H9 (cell line): ENCODE measurements at regions not wholly inside any gene's neighbourhood (a gene's known extent, or its start where the extent isn't known, plus 50 kb on each side); places are given as distances from the start of the nearest gene placed in this dataset.

Experiments
- DNase-seq: peaks from one replicate; pipeline ENCODE4 v3.0.0-alpha.2; 2017
- H2AFZ ChIP-seq: one replicate; pipeline ENCODE4 v1.6.1; 2013; ENCODE audit warnings: mild to moderate bottlenecking, low read length, control low read depth, moderate library complexity
- H2AK5ac ChIP-seq: 2 replicates; pipeline ENCODE4 v1.6.1; 2013; ENCODE audit warnings: low read length, control low read depth, mixed read lengths; ENCODE audit not compliant: insufficient read length
- H2BK120ac ChIP-seq: one replicate; pipeline ENCODE4 v1.6.1; 2013; ENCODE audit warnings: low read depth, mild to moderate bottlenecking, low read length, control low read depth, inconsistent platforms; ENCODE audit not compliant: poor library complexity, severe bottlenecking
- H2BK12ac ChIP-seq: 2 replicates; pipeline ENCODE4 v1.6.1; 2013; ENCODE audit warnings: low read length, control low read depth, mixed read lengths, low read depth; ENCODE audit not compliant: insufficient read length
- H2BK15ac ChIP-seq: 2 replicates; pipeline ENCODE4 v1.6.1; 2013; ENCODE audit warnings: low read depth, low read length, control low read depth
- H2BK20ac ChIP-seq: one replicate; pipeline ENCODE4 v1.6.1; 2013; ENCODE audit warnings: low read depth, mild to moderate bottlenecking, low read length, control low read depth, inconsistent platforms; ENCODE audit not compliant: poor library complexity, severe bottlenecking
- H2BK5ac ChIP-seq: 2 replicates; pipeline ENCODE4 v1.6.1; 2013; ENCODE audit warnings: low read length, control low read depth, mixed read lengths; ENCODE audit not compliant: insufficient read length
- H3K14ac ChIP-seq: 2 replicates; pipeline ENCODE4 v1.6.1; 2013; ENCODE audit warnings: low read length, control low read depth; ENCODE audit not compliant: insufficient read depth
- H3K18ac ChIP-seq: 2 replicates; pipeline ENCODE4 v1.6.1; 2013; ENCODE audit warnings: low read depth, mild to moderate bottlenecking, mixed read lengths, low read length, control low read depth; ENCODE audit not compliant: insufficient read length
- H3K23ac ChIP-seq: 2 replicates; pipeline ENCODE4 v1.6.1; 2013; ENCODE audit warnings: low read length, control low read depth, mixed read lengths, low read depth; ENCODE audit not compliant: insufficient read length
- H3K23me2 ChIP-seq: 2 replicates; pipeline ENCODE4 v1.6.1; 2013; ENCODE audit warnings: low read depth, mild to moderate bottlenecking, mixed read lengths, low read length, control low read depth; ENCODE audit not compliant: insufficient read length, poor library complexity, severe bottlenecking
- H3K27ac ChIP-seq: 2 replicates; pipeline ENCODE4 v1.5.1; 2013; ENCODE audit warnings: low read length, control low read depth, mixed read lengths, low read depth; ENCODE audit not compliant: insufficient read length
- H3K27me3 ChIP-seq: 2 replicates; pipeline ENCODE4 v1.6.1; 2013; ENCODE audit warnings: low read length, control low read depth, inconsistent platforms; ENCODE audit not compliant: insufficient read depth
- H3K4ac ChIP-seq: 2 replicates; pipeline ENCODE4 v1.6.1; 2013; ENCODE audit warnings: low read depth, mild to moderate bottlenecking, control low read depth, inconsistent platforms, low read length, moderate library complexity
- H3K4me1 ChIP-seq: 2 replicates; pipeline ENCODE4 v1.6.1; 2013; ENCODE audit warnings: low read length, control low read depth, inconsistent platforms; ENCODE audit not compliant: insufficient read depth
- H3K4me2 ChIP-seq: 2 replicates; pipeline ENCODE4 v1.6.1; 2013; ENCODE audit warnings: low read length, control low read depth, mixed read lengths; ENCODE audit not compliant: insufficient read length, insufficient read depth
- H3K56ac ChIP-seq: 2 replicates; pipeline ENCODE4 v1.6.1; 2013; ENCODE audit warnings: low read depth, mild to moderate bottlenecking, mixed read lengths, low read length, control low read depth; ENCODE audit not compliant: insufficient read length
- H3K79me1 ChIP-seq: 2 replicates; pipeline ENCODE4 v1.6.1; 2013; ENCODE audit warnings: low read depth, mild to moderate bottlenecking, moderate library complexity, low read length, control low read depth, inconsistent platforms; ENCODE audit not compliant: insufficient read depth, poor library complexity, severe bottlenecking
- H3K79me2 ChIP-seq: 2 replicates; pipeline ENCODE4 v1.6.1; 2013; ENCODE audit warnings: low read length, control low read depth, inconsistent platforms; ENCODE audit not compliant: insufficient read depth
- H3K9ac ChIP-seq: 2 replicates; pipeline ENCODE4 v1.6.1; 2013; ENCODE audit warnings: low read length, control low read depth, mixed read lengths; ENCODE audit not compliant: insufficient read length; ENCODE audit errors: extremely low read depth
- H3K9me3 ChIP-seq: one replicate; pipeline ENCODE4 v1.6.1; 2013; ENCODE audit warnings: low read depth, low read length, inconsistent platforms; ENCODE audit not compliant: control insufficient read depth
- H3T11ph ChIP-seq: one replicate; pipeline ENCODE4 v1.6.1; 2013; ENCODE audit warnings: mild to moderate bottlenecking, low read length, control low read depth, inconsistent platforms
- H4K20me1 ChIP-seq: one replicate; pipeline ENCODE4 v1.6.1; 2013; ENCODE audit not compliant: control insufficient read depth, insufficient read length, insufficient read depth
- H4K5ac ChIP-seq: 2 replicates; pipeline ENCODE4 v1.6.1; 2013; ENCODE audit warnings: low read depth, mild to moderate bottlenecking, mixed read lengths, low read length, control low read depth; ENCODE audit not compliant: insufficient read length
- H4K8ac ChIP-seq: replicated peaks from 2 replicates; pipeline ENCODE4 v1.6.1; 2013; ENCODE audit warnings: low read length, control low read depth, mixed read lengths, low read depth; ENCODE audit not compliant: insufficient read length
- H4K91ac ChIP-seq: 2 replicates; pipeline ENCODE4 v1.6.1; 2013; ENCODE audit warnings: low read depth, mild to moderate bottlenecking, moderate library complexity, mixed read lengths, low read length, control low read depth; ENCODE audit not compliant: insufficient read length
- H3K27ac Mint-ChIP-seq, 3 experiments: 2 replicates in 2 of 3; 3 replicates in 1 of 3; pipeline ENCODE4 v1.8.0; 2020 to 2021; ENCODE audit warnings: mixed read lengths in 3 of 3, mild to moderate bottlenecking in 1 of 3, moderate library complexity in 1 of 3
- H3K27me3 Mint-ChIP-seq: 2 replicates; pipeline ENCODE4 v1.8.0; 2021; ENCODE audit warnings: low read depth, mild to moderate bottlenecking, moderate library complexity, mixed read lengths
- H3K36me3 Mint-ChIP-seq, 3 experiments: 2 replicates in 2 of 3; 3 replicates in 1 of 3; pipeline ENCODE4 v1.8.0; 2020 to 2021; ENCODE audit warnings: low read depth in 3 of 3, mixed read lengths in 3 of 3; ENCODE audit not compliant: insufficient read depth in 1 of 3
- H3K4me1 Mint-ChIP-seq, 2 experiments: 2 replicates each; pipeline ENCODE4 v1.8.0; 2020; ENCODE audit warnings: mixed read lengths in 2 of 2
- H3K4me3 Mint-ChIP-seq, 2 experiments: 2 replicates in 1 of 2; 3 replicates in 1 of 2; pipeline ENCODE4 v1.8.0; 2020 to 2021; ENCODE audit warnings: mild to moderate bottlenecking in 2 of 2, mixed read lengths in 2 of 2, moderate library complexity in 1 of 2
- H3K9me3 Mint-ChIP-seq, 2 experiments: 2 replicates in 1 of 2; 3 replicates in 1 of 2; pipeline ENCODE4 v1.8.0; 2020; ENCODE audit warnings: mild to moderate bottlenecking in 2 of 2, mixed read lengths in 2 of 2, moderate library complexity in 1 of 2
- WGBS: extraction: QIAGEN DNeasy Blood & Tissue Kit; methylation state at CpG from one replicate; pipeline ENCODE4 v1.1.7; 2013; ENCODE audit warnings: missing lambda C conversion rate, low lambda C conversion rate, mixed read lengths; ENCODE audit not compliant: insufficient read length; ENCODE audit errors: extremely low coverage; 5-methylcytosine and 5-hydroxymethylcytosine counted together
- TF ChIP-seq, protein P1 (sequence below): fragments of 200-600 bp; sonication (generic); conservative IDR thresholded peaks from 3 replicates; pipeline ENCODE4 v1.8.0; 2021; ENCODE audit warnings: antibody characterized with exemption, mild to moderate bottlenecking

GRCh38 chr1:147051136-147051535, 113.0 kb downstream of the NBPF12 start:
- no peaks in the 10 kb centered on the region for H3K79me2 ChIP-seq
- no peaks in the 10 kb centered on the region for H4K20me1 ChIP-seq

More at GRCh38 chr1:147051136-147051535, 113.0 kb downstream of the NBPF12 start:
- H3K36me3 Mint-ChIP-seq: no peaks in the 10 kb centered on the region
- H3K79me1 ChIP-seq: no peaks in the 10 kb centered on the region
- no peak overlapping the region for H3K4me2 ChIP-seq
- no peak overlapping the region for H3K56ac ChIP-seq
- H3K9me3 Mint-ChIP-seq: no peaks in the 10 kb centered on the region
- H3K4ac ChIP-seq: no peak overlapping the region
- H2AFZ ChIP-seq: no peak overlapping the region
- H3K4me1 Mint-ChIP-seq: peaks cover 3 to 5% of the 10 kb centered on the region in 2 experiments; a peak in 3 of 4 replicates
- no peak overlapping the region for H3K23ac ChIP-seq
- TF ChIP-seq, protein P1, sequence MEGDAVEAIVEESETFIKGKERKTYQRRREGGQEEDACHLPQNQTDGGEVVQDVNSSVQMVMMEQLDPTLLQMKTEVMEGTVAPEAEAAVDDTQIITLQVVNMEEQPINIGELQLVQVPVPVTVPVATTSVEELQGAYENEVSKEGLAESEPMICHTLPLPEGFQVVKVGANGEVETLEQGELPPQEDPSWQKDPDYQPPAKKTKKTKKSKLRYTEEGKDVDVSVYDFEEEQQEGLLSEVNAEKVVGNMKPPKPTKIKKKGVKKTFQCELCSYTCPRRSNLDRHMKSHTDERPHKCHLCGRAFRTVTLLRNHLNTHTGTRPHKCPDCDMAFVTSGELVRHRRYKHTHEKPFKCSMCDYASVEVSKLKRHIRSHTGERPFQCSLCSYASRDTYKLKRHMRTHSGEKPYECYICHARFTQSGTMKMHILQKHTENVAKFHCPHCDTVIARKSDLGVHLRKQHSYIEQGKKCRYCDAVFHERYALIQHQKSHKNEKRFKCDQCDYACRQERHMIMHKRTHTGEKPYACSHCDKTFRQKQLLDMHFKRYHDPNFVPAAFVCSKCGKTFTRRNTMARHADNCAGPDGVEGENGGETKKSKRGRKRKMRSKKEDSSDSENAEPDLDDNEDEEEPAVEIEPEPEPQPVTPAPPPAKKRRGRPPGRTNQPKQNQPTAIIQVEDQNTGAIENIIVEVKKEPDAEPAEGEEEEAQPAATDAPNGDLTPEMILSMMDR: no peak
- no peak overlapping the region for H3K27ac ChIP-seq
- H2BK120ac ChIP-seq: no peak overlapping the region
- H2BK5ac ChIP-seq: no peak overlapping the region
- no peak overlapping the region for H3K9ac ChIP-seq
- no peaks in the 10 kb centered on the region for H3K23me2 ChIP-seq
- no peaks in the 10 kb centered on the region for H3K9me3 ChIP-seq
- no peaks in the 10 kb centered on the region for H3K27me3 ChIP-seq
- no peak overlapping the region for H2BK12ac ChIP-seq
- H3K27me3 Mint-ChIP-seq: peaks cover 2% of the 10 kb centered on the region
- H3K14ac ChIP-seq: no peak overlapping the region
- no peak overlapping the region for H4K5ac ChIP-seq
- H4K91ac ChIP-seq: no peak overlapping the region
- no CpG with 5 or more reads among the region's 10 CpGs for WGBS
- DNase-seq: no peak
- H3T11ph ChIP-seq: no peak overlapping the region
- H3K4me3 Mint-ChIP-seq: no peak overlapping the region
- no peaks in the 10 kb centered on the region for H3K4me1 ChIP-seq
- H2AK5ac ChIP-seq: no peak overlapping the region
- H2BK15ac ChIP-seq: no peak overlapping the region
- no peak overlapping the region for H2BK20ac ChIP-seq
- no peak overlapping the region for H3K18ac ChIP-seq
- no peak overlapping the region for H4K8ac ChIP-seq
- H3K27ac Mint-ChIP-seq: no peak overlapping the region
